ENCODE measurements at regions not wholly inside any gene's neighbourhood (a gene's known extent, or its start where the extent isn't known, plus 50 kb on each side); places are given as distances from the start of the nearest gene placed in this dataset.
"Not testable (repeated sequence)": the region's sequence is repeated elsewhere in the genome, so short reads cannot be mapped to it uniquely, and the experiment has no call there.

- no peak for DNase-seq
Measured at GRCh38 chr6:8361259-8361658, 74.1 kb downstream of the SLC35B3 start.

- no peak for DNase-seq
Measured at GRCh38 chr6:8352966-8353340, 82.4 kb downstream of the SLC35B3 start.

GRCh38 chr6:8352335-8352965 is 82.9 kb downstream of the SLC35B3 start:
- no peak for DNase-seq

GRCh38 chr6:8343600-8343999 is 91.7 kb downstream of the SLC35B3 start:
- no peak for DNase-seq

GRCh38 chr6:8342241-8342819 is 93.0 kb downstream of the SLC35B3 start:
- no peak for DNase-seq

GRCh38 chr6:8337147-8337546 is 98.2 kb downstream of the SLC35B3 start:
- no peak for DNase-seq

- no peak for DNase-seq
Measured at GRCh38 chr6:8336406-8337057, 98.8 kb downstream of the SLC35B3 start.

GRCh38 chr6:8335896-8336295 is 99.4 kb downstream of the SLC35B3 start:
- no peak for DNase-seq

- DNase-seq, result no peak
Measured at GRCh38 chr6:8335381-8335780, 100.0 kb downstream of the SLC35B3 start.

- DNase-seq, result no peak
Measured at GRCh38 chr6:8334113-8334512, 101.2 kb downstream of the SLC35B3 start.

- no peak for DNase-seq
Measured at GRCh38 chr6:8329562-8329961, 105.8 kb downstream of the SLC35B3 start.

GRCh38 chr6:8325743-8326142 is 109.6 kb downstream of the SLC35B3 start:
- no peak for DNase-seq

- DNase-seq, result no peak
Measured at GRCh38 chr6:8322659-8323058, 112.7 kb downstream of the SLC35B3 start.

- no peak for DNase-seq
Measured at GRCh38 chr6:8321671-8322404, 113.5 kb downstream of the SLC35B3 start.

GRCh38 chr6:8315154-8315553 is 120.2 kb downstream of the SLC35B3 start:
- no peak for DNase-seq

GRCh38 chr6:8301502-8301901 is 133.8 kb downstream of the SLC35B3 start:
- no peak for DNase-seq

- no peak for DNase-seq
Measured at GRCh38 chr6:8299034-8299433, 136.3 kb downstream of the SLC35B3 start.

GRCh38 chr6:8282946-8283345 is 152.4 kb downstream of the SLC35B3 start:
- not testable (repeated sequence) for DNase-seq

GRCh38 chr6:8282380-8282779 is 153.0 kb downstream of the SLC35B3 start:
- no peak for DNase-seq

GRCh38 chr6:8279041-8279805 is 156.1 kb downstream of the SLC35B3 start:
- DNase-seq, result no peak

- DNase-seq, result no peak
Measured at GRCh38 chr6:8278562-8278961, 156.8 kb downstream of the SLC35B3 start.

- DNase-seq, result no peak
Measured at GRCh38 chr6:8277769-8278168, 157.6 kb downstream of the SLC35B3 start.

- DNase-seq, result no peak
Measured at GRCh38 chr6:8276148-8276547, 159.2 kb downstream of the SLC35B3 start.
